ENCODE measurements at regions not wholly inside any gene's neighbourhood (a gene's known extent, or its start where the extent isn't known, plus 50 kb on each side); places are given as distances from the start of the nearest gene placed in this dataset.

- no peak for TF ChIP-seq CHD2 (IDR thresholded peaks at IDR 0.05; ENCODE audit: low read length)
- TF ChIP-seq, protein P1, sequence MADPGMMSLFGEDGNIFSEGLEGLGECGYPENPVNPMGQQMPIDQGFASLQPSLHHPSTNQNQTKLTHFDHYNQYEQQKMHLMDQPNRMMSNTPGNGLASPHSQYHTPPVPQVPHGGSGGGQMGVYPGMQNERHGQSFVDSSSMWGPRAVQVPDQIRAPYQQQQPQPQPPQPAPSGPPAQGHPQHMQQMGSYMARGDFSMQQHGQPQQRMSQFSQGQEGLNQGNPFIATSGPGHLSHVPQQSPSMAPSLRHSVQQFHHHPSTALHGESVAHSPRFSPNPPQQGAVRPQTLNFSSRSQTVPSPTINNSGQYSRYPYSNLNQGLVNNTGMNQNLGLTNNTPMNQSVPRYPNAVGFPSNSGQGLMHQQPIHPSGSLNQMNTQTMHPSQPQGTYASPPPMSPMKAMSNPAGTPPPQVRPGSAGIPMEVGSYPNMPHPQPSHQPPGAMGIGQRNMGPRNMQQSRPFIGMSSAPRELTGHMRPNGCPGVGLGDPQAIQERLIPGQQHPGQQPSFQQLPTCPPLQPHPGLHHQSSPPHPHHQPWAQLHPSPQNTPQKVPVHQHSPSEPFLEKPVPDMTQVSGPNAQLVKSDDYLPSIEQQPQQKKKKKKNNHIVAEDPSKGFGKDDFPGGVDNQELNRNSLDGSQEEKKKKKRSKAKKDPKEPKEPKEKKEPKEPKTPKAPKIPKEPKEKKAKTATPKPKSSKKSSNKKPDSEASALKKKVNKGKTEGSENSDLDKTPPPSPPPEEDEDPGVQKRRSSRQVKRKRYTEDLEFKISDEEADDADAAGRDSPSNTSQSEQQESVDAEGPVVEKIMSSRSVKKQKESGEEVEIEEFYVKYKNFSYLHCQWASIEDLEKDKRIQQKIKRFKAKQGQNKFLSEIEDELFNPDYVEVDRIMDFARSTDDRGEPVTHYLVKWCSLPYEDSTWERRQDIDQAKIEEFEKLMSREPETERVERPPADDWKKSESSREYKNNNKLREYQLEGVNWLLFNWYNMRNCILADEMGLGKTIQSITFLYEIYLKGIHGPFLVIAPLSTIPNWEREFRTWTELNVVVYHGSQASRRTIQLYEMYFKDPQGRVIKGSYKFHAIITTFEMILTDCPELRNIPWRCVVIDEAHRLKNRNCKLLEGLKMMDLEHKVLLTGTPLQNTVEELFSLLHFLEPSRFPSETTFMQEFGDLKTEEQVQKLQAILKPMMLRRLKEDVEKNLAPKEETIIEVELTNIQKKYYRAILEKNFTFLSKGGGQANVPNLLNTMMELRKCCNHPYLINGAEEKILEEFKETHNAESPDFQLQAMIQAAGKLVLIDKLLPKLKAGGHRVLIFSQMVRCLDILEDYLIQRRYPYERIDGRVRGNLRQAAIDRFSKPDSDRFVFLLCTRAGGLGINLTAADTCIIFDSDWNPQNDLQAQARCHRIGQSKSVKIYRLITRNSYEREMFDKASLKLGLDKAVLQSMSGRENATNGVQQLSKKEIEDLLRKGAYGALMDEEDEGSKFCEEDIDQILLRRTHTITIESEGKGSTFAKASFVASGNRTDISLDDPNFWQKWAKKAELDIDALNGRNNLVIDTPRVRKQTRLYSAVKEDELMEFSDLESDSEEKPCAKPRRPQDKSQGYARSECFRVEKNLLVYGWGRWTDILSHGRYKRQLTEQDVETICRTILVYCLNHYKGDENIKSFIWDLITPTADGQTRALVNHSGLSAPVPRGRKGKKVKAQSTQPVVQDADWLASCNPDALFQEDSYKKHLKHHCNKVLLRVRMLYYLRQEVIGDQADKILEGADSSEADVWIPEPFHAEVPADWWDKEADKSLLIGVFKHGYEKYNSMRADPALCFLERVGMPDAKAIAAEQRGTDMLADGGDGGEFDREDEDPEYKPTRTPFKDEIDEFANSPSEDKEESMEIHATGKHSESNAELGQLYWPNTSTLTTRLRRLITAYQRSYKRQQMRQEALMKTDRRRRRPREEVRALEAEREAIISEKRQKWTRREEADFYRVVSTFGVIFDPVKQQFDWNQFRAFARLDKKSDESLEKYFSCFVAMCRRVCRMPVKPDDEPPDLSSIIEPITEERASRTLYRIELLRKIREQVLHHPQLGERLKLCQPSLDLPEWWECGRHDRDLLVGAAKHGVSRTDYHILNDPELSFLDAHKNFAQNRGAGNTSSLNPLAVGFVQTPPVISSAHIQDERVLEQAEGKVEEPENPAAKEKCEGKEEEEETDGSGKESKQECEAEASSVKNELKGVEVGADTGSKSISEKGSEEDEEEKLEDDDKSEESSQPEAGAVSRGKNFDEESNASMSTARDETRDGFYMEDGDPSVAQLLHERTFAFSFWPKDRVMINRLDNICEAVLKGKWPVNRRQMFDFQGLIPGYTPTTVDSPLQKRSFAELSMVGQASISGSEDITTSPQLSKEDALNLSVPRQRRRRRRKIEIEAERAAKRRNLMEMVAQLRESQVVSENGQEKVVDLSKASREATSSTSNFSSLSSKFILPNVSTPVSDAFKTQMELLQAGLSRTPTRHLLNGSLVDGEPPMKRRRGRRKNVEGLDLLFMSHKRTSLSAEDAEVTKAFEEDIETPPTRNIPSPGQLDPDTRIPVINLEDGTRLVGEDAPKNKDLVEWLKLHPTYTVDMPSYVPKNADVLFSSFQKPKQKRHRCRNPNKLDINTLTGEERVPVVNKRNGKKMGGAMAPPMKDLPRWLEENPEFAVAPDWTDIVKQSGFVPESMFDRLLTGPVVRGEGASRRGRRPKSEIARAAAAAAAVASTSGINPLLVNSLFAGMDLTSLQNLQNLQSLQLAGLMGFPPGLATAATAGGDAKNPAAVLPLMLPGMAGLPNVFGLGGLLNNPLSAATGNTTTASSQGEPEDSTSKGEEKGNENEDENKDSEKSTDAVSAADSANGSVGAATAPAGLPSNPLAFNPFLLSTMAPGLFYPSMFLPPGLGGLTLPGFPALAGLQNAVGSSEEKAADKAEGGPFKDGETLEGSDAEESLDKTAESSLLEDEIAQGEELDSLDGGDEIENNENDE (IDR thresholded peaks at IDR 0.05; ENCODE audit: insufficient replicate concordance, low read length) = no peak
- TF ChIP-seq CEBPB (IDR thresholded peaks at IDR 0.05; ENCODE audit: low read depth, low read length) = no peak
- TF ChIP-seq RBBP5 (IDR thresholded peaks at IDR 0.05; ENCODE audit: borderline replicate concordance, low read depth, low read length) = no peak
Measured at GRCh38 chr15:95075792-95076677, 844.7 kb downstream of the MCTP2 start (continued).

Measured in H1 (cell line).